GM18520 (cell line): ENCODE measurements at regions not wholly inside any gene's neighbourhood (a gene's known extent, or its start where the extent isn't known, plus 50 kb on each side); places are given as distances from the start of the nearest gene placed in this dataset.

Source experiments
- ATAC-seq: cut with Tn5 transposase; IDR thresholded peaks from one replicate; pipeline ENCODE4 v1.9.1; 2021; ENCODE audit not compliant: unreplicated experiment

GRCh38 chr18:53757328-53757727 lies 467.1 kb downstream of the MBD2 start:
- ATAC-seq: no peak

GRCh38 chr18:53756610-53756972 lies 467.9 kb downstream of the MBD2 start:
- no peak for ATAC-seq

GRCh38 chr18:53755914-53756609 lies 468.4 kb downstream of the MBD2 start:
- ATAC-seq: no peak

GRCh38 chr18:53754154-53754553 lies 470.3 kb downstream of the MBD2 start:
- no peak for ATAC-seq

GRCh38 chr18:53753601-53754000 lies 470.9 kb downstream of the MBD2 start:
- no peak for ATAC-seq

- no peak for ATAC-seq
Measured at GRCh38 chr18:53752781-53753367, 471.6 kb downstream of the MBD2 start.

GRCh38 chr18:53749766-53750165 lies 474.7 kb downstream of the MBD2 start:
- ATAC-seq: no peak

GRCh38 chr18:53747663-53748160 lies 476.8 kb downstream of the MBD2 start:
- no peak for ATAC-seq

GRCh38 chr18:53747210-53747609 lies 477.3 kb downstream of the MBD2 start:
- ATAC-seq: no peak

- no peak for ATAC-seq
Measured at GRCh38 chr18:53745986-53746385, 478.5 kb downstream of the MBD2 start.

GRCh38 chr18:53745224-53745967 lies 479.1 kb downstream of the MBD2 start:
- no peak for ATAC-seq

- no peak for ATAC-seq
Measured at GRCh38 chr18:53739700-53740099, 484.8 kb downstream of the MBD2 start.

- no peak for ATAC-seq
Measured at GRCh38 chr18:53735526-53735925, 488.9 kb downstream of the MBD2 start.

GRCh38 chr18:53715243-53715853 lies 509.1 kb downstream of the MBD2 start:
- ATAC-seq: no peak

GRCh38 chr18:53710080-53710479 lies 514.4 kb downstream of the MBD2 start:
- no peak for ATAC-seq

- ATAC-seq: no peak
Measured at GRCh38 chr18:53702480-53702879, 522.0 kb downstream of the MBD2 start.

- no peak for ATAC-seq
Measured at GRCh38 chr18:53701697-53702096, 522.8 kb downstream of the MBD2 start.

- no peak for ATAC-seq
Measured at GRCh38 chr18:53698907-53699306, 525.6 kb downstream of the MBD2 start.

- ATAC-seq: no peak
Measured at GRCh38 chr18:53689886-53690285, 534.6 kb downstream of the MBD2 start.

GRCh38 chr18:53686965-53687364 lies 537.5 kb downstream of the MBD2 start:
- no peak for ATAC-seq

GRCh38 chr18:53682796-53683195 lies 541.7 kb downstream of the MBD2 start:
- ATAC-seq: no peak

- ATAC-seq: no peak
Measured at GRCh38 chr18:53677480-53677879, 547.0 kb downstream of the MBD2 start.
